ENCODE measurements at regions not wholly inside any gene's neighbourhood (a gene's known extent, or its start where the extent isn't known, plus 50 kb on each side); places are given as distances from the start of the nearest gene placed in this dataset.

- peak; percentile 57 for DNase-seq
Observed at GRCh38 chr6:14713008-14713960, 532.6 kb upstream of the JARID2 start.

DNA sequence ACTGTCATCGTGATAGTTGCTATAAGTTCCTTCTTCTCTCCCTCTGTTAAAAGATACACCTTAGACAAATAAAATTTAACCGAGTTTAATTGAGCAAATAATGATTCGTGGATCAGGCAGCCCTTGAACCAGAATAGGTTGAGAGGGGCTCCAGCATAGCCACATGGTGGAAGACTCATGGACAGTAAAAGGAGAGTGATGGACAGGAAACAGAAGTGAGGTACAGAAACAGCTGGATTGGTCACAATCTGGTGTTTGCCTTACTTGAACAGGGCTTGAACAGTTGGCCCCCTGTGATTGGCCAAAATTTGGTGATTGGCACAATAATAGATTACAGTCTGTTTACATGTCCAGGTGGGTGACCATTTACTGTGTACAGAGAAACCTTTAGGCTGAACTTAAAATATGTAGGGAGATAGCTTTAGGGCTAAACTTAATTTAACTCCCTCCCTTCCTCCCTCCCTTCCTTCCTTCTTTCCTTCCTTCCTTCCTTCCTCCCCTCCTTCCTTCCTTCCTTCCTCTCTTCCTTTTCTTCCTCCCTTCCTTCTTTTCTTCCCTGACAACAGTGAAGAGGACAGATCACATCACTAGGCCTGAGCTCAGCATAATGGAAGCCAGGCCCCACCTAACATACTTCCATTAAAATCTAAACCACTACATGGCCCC, 531.8 kb upstream of the JARID2 start:
- no peak for DNase-seq

DNA sequence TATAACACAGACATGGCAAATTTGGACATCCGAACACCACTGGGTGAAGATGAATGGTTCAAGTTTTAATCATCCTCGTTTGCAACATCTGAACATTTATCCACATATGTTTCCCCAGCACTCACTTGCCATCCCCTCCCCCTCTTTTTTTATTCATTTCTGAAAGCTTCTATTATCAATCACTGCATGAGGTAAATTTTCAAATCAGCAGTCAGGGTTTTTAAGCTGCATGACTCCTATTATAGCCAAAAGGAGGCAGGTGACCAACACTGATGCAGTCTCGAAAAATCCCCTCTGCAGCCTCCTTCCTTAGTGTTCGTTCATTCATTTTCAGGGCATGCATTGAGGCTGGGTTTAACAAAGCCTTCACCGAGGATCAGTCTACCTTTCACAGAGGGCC, 530.8 kb upstream of the JARID2 start:
- DNase-seq, result no peak

DNA sequence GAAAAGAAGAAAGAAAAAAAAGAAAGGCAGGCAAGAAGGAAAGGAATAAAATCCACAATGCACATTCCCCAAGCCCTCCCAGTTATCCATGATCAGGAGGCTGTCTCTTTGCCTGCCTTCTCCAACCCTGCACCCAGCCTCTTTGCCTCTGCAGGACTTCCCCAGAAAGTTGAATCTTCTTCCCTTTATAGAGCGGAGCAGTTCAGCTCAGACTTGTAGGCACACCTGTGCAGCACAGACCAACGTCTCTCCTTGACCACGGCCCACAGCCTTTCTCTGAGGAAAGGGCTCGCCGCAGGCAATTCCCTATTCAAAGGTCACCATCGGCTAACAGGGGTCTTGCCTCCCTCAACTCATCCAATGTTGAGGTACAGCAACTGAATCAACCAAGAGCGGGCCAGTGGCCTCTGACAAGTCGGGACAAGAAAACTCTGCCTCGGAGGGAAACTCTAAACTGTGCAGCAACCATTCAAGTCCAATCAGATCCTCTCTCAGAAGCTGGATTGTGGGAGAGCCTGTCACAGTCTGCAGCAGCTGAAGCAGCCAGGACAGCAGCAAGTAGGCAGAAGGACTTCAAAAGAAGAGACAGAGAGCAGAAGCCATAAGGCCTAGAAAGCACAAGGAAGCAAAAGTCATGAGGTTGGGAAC, 529.2 kb upstream of the JARID2 start:
- no peak for DNase-seq

DNA sequence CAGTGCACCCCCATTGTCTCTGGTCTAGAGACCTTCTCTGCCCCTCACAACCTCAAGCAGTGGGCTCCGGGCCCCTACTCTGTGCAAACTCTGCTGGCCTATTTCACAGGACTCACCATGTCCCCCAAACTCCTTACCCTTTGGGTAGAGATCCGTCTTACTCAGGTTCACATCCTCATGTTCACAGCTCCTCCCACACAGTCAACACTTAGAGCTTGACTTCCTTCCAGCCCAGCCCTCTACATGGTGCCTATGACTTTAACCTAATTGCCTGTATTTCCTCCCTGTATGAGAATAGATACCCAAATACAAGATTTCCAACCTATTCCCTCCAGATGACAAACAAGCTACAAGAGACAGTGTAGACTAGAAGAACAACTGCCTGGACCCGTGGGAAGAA, 528.6 kb upstream of the JARID2 start:
- DNase-seq, result no peak

GRCh38 chr6:14718861-14719260, 527.0 kb upstream of the JARID2 start:
- no peak for DNase-seq

GRCh38 chr6:14719270-14719669, 526.6 kb upstream of the JARID2 start:
- DNase-seq, result no peak

DNA sequence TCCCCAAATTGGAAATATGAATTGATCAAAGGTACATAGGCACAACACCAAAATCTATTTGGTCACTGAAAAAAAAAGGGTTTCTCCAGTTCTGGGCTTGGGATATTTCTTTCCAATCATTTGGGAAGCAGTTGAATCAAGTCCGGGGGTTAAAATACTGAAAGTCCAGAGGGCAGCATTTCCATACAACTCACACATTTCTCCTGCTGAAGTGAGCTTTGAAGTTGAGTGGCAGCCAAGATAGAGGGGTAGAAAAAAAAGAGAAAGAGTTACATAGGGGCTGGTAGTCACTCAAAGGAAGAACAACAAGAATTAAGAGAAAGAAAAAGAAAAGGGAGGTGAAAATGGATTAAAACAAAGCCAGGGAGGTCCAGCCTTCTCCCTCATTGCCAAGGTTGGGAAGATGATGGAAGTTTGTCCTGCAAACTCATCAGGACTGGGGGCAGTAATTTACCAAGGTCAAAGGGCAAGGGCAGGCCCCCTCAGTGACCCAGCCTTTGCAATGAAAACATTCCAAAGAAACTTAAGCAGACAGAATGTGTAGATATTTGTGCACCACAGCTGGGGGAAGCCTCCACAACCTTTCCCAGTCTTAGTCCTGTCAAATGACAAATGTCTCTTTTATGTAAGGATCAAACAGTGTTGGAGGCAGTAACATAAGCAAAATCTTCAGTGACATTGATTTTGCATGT, 525.3 kb upstream of the JARID2 start:
- DNase-seq, result no peak

- no peak for DNase-seq
Observed at GRCh38 chr6:14721103-14721758, 524.6 kb upstream of the JARID2 start.

DNA sequence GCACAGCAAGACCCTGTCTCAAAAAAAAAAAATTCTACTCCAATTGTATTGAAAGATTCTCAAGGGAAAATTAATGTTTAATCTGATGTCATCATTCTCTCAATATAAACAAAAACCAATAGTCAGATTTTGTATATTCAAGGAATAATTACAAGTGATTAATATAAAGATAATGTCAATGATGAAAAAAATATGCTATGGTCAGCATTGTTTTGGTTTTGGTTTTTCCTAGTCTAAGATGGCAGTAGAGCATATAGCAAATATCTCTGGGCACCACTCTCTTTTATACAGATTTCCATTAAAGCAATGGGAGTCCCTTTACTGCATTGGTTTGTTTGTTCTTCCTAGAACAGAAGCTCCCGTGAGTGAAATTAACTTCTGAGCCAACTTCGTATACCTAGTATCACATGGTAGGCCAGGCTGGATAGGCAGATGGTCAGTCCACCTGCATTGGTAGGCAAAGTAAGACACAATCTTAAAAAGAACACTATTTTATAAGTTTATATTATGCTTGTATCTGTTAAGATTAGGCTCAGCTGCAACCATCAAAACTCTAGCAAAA, 523.8 kb upstream of the JARID2 start:
- no peak for DNase-seq

DNA sequence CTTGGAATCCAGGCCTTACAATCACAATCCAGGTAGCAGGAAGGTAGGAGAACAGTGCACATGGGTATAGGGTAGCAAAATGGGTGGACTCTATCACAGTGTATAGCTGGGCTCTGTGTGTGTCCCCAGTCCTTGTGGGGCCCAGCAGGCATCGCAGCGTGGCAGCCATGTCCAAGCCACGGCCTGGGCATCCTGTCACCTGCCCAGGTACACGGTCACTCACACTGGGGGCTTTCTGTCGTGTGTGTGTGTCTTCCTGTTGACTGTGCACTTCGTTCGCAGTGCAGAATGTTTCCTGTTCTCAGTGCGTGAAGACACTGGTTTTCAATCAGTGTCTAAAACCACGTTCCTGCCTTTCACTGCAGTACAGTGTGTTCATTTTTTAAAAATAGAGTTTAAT, 523.2 kb upstream of the JARID2 start:
- DNase-seq, result no peak

- peak; percentile 0 for DNase-seq
Observed at GRCh38 chr6:14723535-14724086, 522.3 kb upstream of the JARID2 start.

DNA sequence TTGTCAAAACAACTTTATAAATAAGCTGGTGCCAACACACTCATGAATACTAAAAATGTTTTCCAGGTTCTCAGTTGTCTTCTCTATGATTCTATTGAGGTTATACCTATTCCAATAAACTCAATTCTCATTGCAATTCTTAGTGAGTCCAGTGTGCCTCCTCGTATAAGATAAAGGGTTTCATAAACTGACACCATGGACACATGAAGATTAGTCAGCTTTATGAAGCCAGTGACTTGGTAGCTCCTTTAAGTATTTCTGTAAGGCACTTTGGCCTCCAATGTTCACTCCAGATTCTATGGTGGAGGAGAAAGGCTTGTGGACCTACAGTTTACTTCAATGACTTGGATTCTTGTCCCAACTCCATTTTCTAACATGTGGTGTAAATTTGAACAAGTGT, 521.3 kb upstream of the JARID2 start:
- no peak for DNase-seq

DNA sequence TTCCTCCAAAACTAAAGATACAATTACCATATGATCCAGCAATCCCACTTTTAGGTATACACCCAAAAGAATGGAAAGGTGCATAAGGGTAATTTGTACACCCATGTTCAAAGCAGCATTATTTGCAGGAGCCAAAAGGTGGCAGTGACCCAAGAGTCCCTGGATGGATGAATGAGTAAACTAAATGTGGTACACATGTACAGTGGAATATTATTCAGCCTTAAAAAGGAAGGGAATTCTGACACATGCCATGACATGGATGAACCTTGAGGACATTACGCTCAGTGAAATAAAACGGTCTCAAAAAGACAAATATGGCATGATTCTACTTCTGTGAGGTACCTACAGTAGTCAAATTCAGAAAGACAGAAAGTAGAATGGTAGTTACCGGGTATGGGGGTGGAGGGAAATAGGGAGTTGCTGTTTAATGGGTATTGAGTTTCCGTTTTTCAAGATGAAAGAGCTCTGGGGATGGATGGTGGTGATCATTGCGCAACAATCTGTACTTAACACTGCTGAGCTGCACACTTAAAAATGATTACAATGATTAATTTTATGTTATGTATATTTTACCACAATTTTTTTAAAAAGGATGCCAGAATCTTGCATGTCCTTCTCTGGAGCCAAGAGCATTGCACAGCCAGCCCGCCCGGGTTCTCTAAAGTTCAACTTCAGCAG, 518.9 kb upstream of the JARID2 start:
- DNase-seq, result peak; percentile 11

DNA sequence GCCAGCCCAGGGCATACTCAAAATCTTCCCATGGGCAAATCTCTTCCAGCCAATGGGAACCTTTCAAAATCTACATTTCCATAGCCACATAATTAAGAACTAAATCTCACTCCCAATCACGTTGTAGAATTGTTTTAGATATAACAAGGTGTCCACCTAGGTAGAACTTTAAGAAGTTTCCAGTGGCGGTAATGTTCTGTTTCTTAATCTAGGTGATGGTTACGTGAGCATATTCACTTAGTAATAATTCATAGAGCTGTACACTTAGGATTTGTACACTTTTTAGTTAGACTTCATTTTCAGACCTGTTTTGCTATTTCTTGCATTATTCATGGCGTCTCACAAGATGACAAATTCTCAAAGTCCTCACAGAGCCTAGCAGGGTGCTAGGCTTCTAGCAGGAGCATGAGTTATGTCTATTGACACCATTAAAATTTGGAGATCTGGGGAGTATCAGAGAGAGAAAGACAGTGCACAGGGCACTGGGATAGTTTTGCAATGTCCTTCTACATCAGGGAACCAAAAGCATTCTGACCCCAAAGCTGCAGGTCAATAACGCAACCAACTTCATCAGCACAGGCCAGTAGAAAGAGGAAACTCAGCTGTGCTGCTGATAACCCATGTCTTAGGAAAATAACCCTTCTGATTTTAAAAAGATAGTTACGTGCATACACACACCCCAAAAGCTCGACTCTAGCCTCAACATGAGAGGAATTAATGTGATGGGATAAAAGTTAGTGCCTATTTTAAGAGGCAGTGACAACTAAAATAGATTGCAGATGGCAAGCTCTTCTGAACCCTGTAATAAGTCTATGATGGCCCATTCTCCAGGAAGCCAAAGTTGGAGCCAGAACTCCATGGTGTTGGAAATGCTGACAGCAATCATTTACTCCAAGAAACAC, 518.1 kb upstream of the JARID2 start:
- peak; percentile 1 for DNase-seq

DNA sequence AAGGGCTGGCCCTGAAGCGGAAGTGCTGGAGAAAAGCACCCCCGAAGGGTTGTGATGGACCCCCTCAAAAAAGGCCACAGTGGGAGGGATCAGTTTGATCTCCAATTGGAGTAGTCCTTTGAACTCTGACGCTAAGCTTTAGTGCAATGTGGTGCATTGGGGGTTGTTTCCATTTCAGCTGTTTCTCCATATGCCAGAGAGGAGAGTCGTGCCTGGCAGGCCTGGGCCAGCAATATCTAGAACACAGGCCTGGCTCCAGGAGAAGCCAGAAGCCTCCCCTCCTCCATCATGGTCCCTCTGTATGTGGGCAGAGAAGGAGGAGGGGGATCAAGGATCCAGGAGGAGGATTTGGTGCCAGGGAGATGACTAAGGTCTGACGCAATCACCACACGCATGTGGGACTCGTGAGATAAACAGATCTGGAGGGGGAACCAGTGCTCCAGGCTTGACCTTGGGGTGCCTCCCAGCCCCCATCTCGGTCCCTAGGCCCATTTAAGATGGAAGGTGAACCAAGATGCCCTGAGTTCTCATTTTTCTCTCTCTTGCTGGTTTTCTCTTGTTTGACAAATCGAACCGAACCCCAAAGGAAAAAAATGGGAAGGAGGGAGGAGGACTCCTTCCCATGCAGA, 517.4 kb upstream of the JARID2 start:
- peak; percentile 29 for DNase-seq

DNA sequence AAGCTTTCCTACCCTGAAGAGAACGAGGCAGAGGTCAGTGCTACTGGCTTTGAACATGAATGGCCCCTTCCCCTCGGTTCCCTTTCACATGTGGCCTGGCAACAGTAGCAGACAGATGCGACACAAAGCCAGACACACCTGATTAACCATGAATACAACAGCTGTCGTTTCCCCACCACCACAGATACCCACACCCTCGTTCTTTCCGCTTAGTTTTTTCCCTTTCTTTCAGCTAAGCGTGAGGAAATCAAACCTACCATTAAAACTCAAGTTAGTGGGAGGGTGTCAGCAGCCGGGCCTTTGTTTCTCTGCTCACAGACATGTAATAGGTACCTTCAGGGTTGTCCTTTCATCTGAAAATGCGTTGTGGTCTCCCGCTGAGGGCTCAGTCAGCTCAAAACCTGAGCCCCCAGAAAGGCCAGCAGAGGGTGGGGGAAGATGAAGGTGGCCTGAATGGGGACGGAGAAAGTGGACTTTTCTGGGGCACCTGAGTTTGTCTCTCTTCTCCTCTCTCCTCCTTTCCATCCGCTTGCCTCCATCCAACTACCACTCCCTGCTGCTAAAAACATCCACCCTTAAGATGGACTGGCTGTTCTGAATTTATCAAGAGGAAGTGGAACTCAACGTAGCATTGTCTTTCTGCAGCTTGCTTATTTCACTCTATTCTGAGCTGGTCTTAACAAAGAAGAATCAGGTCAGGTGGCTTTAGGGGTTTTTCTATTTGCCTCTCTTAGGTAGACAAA, 516.6 kb upstream of the JARID2 start:
- DNase-seq, result peak; percentile 39

DNA sequence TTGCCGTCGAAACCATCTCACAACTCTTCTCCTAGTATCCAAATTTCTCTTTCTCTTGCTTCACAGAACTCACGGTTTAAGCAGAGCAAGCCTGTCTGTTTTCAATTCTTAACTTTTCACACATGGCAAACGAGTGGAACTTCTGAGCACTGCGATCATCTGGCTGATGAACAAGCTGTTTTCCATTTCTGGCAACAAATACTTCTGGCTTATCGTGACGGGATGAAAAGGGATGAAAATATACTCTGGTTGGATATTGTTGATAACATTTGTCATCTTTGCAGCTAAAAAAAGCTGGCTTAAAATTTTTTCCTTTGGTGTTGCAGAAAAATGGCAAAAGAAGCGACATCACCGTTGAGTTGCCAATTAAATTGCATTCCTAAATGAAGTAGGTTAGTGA, 515.2 kb upstream of the JARID2 start:
- DNase-seq, result peak; percentile 2

DNA sequence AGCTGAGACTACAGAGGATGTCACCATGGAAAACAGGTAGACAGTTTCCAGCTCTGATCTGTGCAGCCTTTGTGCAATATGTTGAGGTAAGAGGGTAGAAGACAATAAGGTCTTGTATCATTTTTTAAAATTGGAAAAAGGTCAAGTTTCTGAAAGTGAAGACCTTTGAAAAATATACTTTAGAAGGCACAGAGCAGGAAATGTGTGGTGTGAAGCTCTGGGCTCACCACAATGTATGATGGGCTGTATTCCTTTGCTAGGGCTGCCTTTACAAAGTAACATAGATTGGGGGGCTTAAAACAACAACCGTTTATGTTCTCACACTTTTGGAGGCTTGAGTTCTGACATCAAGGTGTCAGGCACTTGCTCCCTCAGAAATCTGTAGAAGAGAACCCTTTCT, 514.3 kb upstream of the JARID2 start:
- peak; percentile 14 for DNase-seq

Data from activated CD4-positive, alpha-beta T cell treated with anti-CD3 and anti-CD28 coated beads for 48 hours (primary cell).